ENCODE measurements at regions not wholly inside any gene's neighbourhood (a gene's known extent, or its start where the extent isn't known, plus 50 kb on each side); places are given as distances from the start of the nearest gene placed in this dataset.
"Not testable (repeated sequence)": the region's sequence is repeated elsewhere in the genome, so short reads cannot be mapped to it uniquely, and the experiment has no call there.

- no peaks in the 10 kb centered on the region for H3K27me3 ChIP-seq
- TF ChIP-seq CTCF (IDR thresholded peaks at IDR 0.05) (no peak), POLR2A (IDR thresholded peaks at IDR 0.05) (no peak), EP300 (IDR thresholded peaks at IDR 0.05) (no peak)
- DNase-seq (ENCODE audit: low spot score in 2 of 2): no peak
- no peak overlapping the region for H3K27ac ChIP-seq
- H3K4me1 ChIP-seq: no peaks in the 10 kb centered on the region
- no peaks in the 10 kb centered on the region for H3K9me3 ChIP-seq
- H3K36me3 ChIP-seq: no peaks in the 10 kb centered on the region
- 47 to 52% methylated on average over 1 of the region's 1 CpG for WGBS, 2 donors
- no peak overlapping the region for H3K4me3 ChIP-seq
These were observed 672.6 kb downstream of the MAFB start for GRCh38 chr20:40016392-40016791.

GRCh38 chr20:40012026-40012425 is 677.0 kb downstream of the MAFB start:
- not testable (repeated sequence) for H3K4me3 ChIP-seq; H3K36me3 ChIP-seq; H3K9me3 ChIP-seq; H3K27me3 ChIP-seq; DNase-seq (ENCODE audit: low spot score in 2 of 2); H3K4me1 ChIP-seq; H3K27ac ChIP-seq
- 74 to 89% methylated on average over 4 to 5 of the region's 5 CpGs for WGBS, 2 donors

- Histone ChIP-seq H3K27me3 (no peaks in the 10 kb centered on the region), H3K4me1 (no peaks in the 10 kb centered on the region), H3K9me3 (no peaks in the 10 kb centered on the region), H3K36me3 (no peaks in the 10 kb centered on the region), H3K27ac (no peak overlapping the region), H3K4me3 (no peak overlapping the region)
- no peak for DNase-seq (ENCODE audit: low spot score in 2 of 2)
- no peak for TF ChIP-seq POLR2A (IDR thresholded peaks at IDR 0.05)
- TF ChIP-seq CTCF (IDR thresholded peaks at IDR 0.05): no peak
- no peak for TF ChIP-seq EP300 (IDR thresholded peaks at IDR 0.05)
- WGBS, 2 donors: 57 to 95% methylated on average over 2 of the region's 2 CpGs
These were observed 678.6 kb downstream of the MAFB start for GRCh38 chr20:40010483-40010882.

GRCh38 chr20:40009542-40009941 is 679.5 kb downstream of the MAFB start:
- no peak overlapping the region for H3K27ac ChIP-seq
- H3K36me3 ChIP-seq: no peaks in the 10 kb centered on the region
- H3K27me3 ChIP-seq: no peaks in the 10 kb centered on the region
- no peaks in the 10 kb centered on the region for H3K4me1 ChIP-seq
- DNase-seq (ENCODE audit: low spot score in 2 of 2): no peak
- no peak for TF ChIP-seq CTCF (IDR thresholded peaks at IDR 0.05)
- TF ChIP-seq EP300 (IDR thresholded peaks at IDR 0.05): no peak
- no peak for TF ChIP-seq POLR2A (IDR thresholded peaks at IDR 0.05)
- 85 to 89% methylated on average over 3 of the region's 3 CpGs for WGBS, 2 donors
- no peaks in the 10 kb centered on the region for H3K9me3 ChIP-seq
- no peak overlapping the region for H3K4me3 ChIP-seq

- H3K4me3 ChIP-seq: no peak overlapping the region
- H3K36me3 ChIP-seq: no peaks in the 10 kb centered on the region
- no peak for TF ChIP-seq CTCF (IDR thresholded peaks at IDR 0.05)
- no peak for TF ChIP-seq POLR2A (IDR thresholded peaks at IDR 0.05)
- no peak for TF ChIP-seq EP300 (IDR thresholded peaks at IDR 0.05)
- 68 to 78% methylated on average over 3 of the region's 3 CpGs for WGBS, 2 donors
- no peaks in the 10 kb centered on the region for H3K9me3 ChIP-seq
- no peaks in the 10 kb centered on the region for H3K27me3 ChIP-seq
- H3K4me1 ChIP-seq: no peaks in the 10 kb centered on the region
- no peak for DNase-seq (ENCODE audit: low spot score in 2 of 2)
- no peak overlapping the region for H3K27ac ChIP-seq
These were observed 680.9 kb downstream of the MAFB start for GRCh38 chr20:40008177-40008576.

- WGBS, 2 donors: 81 to 94% methylated on average over 1 of the region's 1 CpG
- TF ChIP-seq CTCF (IDR thresholded peaks at IDR 0.05) (no peak), EP300 (IDR thresholded peaks at IDR 0.05) (no peak), POLR2A (IDR thresholded peaks at IDR 0.05) (no peak)
- Histone ChIP-seq H3K4me1 (no peaks in the 10 kb centered on the region), H3K27me3 (no peaks in the 10 kb centered on the region), H3K4me3 (no peak overlapping the region), H3K36me3 (no peaks in the 10 kb centered on the region), H3K9me3 (no peaks in the 10 kb centered on the region), H3K27ac (no peak overlapping the region)
- no peak for DNase-seq (ENCODE audit: low spot score in 2 of 2)
These were observed 682.7 kb downstream of the MAFB start for GRCh38 chr20:40006168-40006860.

- WGBS, 2 donors: 65 to 73% methylated on average over 2 of the region's 2 CpGs
- H3K27ac ChIP-seq; H3K4me3 ChIP-seq; H3K27me3 ChIP-seq; H3K9me3 ChIP-seq; DNase-seq (ENCODE audit: low spot score in 2 of 2); H3K36me3 ChIP-seq; H3K4me1 ChIP-seq: not testable (repeated sequence)
These were observed 684.9 kb downstream of the MAFB start for GRCh38 chr20:40004092-40004491.

Data from tibial nerve (tissue), 4 donors.